GM21619 (cell line): ENCODE measurements at regions not wholly inside any gene's neighbourhood (a gene's known extent, or its start where the extent isn't known, plus 50 kb on each side); places are given as distances from the start of the nearest gene placed in this dataset.
"Not testable (repeated sequence)": the region's sequence is repeated elsewhere in the genome, so short reads cannot be mapped to it uniquely, and the experiment has no call there.

Source experiments
- ATAC-seq: cut with Tn5 transposase; IDR thresholded peaks from one replicate; pipeline ENCODE4 v1.9.1; 2021; ENCODE audit not compliant: unreplicated experiment

DNA sequence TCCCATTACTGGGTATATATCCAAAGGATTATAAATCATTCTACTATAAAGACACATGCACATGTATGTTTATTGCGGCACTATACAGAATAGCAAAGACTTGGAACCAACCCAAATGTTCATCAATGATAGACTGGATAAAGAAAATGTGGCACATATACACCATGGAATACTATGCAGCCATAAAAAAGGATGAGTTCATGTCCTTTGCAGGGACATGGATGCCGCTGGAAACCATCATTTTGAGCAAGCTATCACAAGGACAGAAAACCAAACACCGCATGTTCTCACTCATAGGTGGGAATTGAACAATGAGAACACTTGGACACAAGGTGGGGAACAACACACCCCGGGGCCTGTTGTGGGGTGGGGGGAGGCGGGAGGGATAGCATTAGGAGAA lies 57.0 kb upstream of the NEUROD1 start:
- not testable (repeated sequence) for ATAC-seq

DNA sequence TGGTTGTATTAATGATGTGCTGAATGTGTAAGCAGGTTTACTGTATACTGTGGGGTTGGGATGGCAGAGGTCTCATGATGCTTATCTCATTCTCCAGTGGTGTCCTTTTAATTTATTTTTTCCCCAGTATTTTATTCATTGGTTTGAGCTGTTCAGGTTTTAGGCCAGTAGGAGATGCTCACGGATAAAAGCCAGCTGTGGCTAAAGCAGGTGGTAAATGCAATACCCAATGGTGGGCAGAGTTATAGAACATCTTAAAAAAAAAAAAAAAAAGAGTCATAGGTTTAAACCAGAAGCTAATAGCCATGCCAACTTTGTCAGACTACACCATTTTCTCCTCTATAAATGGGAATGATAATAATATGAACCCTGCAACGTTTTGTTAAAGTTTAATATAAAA lies 57.8 kb upstream of the NEUROD1 start:
- peak; percentile 53 for ATAC-seq

DNA sequence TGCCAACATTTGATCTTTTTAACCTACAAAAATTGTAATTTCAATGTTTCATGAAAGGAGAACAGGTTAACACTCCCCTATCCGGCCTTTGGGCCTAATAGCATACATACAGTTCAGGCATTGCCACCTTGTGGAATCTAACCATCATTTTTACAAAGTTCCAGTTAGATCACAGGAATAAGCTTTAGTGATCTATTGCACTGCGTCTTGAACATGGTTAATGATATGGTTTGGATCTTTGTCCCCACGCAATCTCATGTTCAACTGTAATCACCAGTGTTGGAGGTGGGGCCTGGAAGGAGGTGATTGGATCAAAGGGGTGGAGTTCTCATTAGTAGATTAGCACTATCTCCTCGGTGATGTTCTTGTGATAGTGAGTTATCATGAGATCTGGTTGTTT lies 58.2 kb upstream of the NEUROD1 start:
- ATAC-seq: no peak

DNA sequence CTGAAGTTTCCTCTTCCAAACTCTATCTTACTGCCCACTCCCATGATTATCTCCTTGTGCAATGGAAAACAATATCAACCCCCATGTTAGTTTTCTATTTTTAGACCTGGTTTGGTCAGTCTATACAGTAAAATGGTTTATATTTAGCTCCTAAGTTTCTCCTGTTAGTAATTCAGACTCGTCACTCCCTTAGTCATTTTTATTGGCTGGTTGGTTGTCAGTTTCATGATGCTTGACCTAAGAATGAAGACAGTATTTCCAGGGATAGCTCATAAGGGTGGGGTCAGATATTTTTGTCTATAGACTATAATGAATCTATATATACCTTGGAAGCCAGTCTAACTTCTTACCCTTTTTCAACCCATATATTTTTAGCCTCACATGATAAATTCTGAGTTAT lies 61.4 kb upstream of the NEUROD1 start:
- ATAC-seq: no peak

DNA sequence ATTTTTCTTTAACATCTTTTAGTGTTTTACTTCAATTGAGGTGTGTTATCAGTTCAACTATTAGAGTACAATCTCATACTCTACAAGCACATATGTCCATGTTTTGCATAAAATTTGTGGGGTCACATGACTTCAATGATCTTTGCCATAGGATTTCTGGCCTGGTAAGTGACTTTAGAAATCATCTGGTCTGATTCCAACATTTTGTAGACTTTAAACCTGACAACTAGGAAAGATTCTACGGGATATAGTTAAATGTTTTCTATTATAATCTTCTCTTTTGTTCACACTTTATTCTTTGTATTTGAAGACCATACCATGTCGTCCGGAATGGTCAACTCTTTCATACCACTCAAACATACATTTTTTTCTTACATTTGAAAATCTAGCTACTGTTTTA lies 62.0 kb upstream of the NEUROD1 start:
- ATAC-seq: no peak

DNA sequence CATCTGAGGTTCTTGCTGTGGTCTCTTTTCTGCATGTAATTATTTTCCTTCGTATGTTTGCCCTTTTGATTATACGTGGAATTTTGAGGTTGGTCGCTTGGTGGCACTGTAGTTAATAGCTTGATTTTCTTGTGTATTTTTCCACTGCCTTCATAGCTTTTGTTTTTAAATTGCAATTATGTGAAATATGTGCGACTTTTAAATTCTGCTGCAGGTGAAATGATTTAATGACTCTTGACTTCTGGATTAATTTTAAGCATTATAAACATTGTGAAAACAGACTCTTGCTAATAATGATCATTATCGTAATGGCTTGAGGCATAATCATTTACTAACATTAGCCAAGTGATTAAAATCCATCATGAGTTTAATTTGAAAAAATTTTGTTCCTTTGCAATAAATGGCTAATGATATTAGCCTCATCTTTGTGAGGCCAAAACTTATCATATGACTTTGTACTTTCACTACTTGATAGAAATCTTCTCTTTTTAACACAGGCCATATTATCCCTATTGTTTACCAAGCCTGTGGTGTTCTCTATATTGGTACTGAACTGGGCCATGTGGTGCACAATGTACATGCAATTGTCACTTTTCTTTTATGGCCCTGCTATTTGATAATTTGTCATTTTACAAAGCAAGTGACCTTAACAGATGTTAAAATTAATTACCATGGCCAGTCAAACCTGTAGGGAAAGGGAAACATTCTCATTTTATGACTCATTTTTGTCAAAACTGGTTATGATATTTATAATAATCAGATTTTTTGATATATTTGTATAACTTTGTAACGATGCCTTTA lies 62.8 kb upstream of the NEUROD1 start:
- ATAC-seq: peak; percentile 68

DNA sequence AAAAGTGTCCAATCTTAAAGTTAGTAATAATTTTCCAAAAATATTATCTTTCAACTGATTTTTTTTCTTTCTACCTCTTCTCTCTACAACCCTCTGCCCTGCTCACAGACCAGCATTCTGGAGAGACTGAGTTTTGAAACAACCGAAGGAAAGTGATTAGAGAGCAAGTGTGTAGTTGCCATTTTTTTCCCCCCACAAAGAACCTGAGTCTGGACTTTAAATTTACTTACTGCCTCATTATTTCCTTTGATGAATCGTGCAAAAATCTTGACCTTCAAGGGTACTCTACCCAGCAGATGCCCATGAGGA lies 63.4 kb upstream of the NEUROD1 start:
- no peak for ATAC-seq

DNA sequence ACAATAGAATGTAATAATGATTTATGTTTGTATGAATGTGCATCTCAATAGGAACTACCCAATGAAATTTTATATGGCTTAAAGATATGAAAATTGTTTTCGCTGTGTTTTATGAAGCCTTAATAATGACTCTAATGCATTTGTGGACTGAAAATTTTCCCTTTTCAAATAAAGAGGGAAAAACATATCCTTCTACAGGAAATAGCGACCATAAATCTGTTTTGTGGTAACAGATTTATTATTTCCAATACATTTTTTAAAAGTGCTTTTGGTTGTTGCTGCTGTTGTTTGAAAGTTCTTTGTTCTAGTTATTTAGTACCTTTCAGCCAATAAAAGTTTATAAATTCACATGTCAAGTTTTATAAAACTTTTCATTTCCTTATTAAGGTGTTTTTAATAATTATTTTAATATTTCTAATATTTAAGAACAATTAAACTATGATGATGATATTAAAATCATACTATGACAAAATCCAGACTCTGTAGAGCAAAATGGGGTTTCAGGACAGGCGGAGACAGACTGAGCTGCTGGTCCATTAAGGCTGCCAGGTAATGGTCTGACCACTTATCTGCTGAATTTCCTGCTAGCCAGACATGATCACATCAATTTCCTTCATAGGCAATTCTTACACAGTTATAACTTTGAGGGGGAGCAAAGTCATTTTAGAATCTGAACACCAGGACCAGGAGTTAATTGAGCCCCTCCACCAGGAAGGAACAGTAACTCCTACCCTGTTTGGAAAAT lies 65.7 kb upstream of the NEUROD1 start:
- ATAC-seq: no peak

DNA sequence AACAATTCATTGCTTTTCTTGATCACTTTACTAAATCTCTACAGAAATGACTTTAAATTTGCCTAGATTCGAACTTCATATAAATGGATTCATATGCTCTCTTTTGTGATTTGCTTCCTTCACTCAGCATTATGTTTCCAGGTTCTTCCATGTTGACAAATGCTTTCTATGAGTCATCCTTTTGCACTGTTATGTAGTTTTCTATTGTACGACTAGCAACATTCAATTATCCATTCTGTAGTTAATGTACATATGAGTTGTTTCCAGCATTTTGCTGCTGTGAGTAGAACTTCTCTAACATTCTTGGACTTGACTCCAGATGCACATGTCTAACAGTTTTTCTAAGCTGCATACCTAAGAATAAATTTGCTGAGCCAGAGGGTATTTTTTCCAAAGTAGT lies 66.5 kb upstream of the NEUROD1 start:
- no peak for ATAC-seq

DNA sequence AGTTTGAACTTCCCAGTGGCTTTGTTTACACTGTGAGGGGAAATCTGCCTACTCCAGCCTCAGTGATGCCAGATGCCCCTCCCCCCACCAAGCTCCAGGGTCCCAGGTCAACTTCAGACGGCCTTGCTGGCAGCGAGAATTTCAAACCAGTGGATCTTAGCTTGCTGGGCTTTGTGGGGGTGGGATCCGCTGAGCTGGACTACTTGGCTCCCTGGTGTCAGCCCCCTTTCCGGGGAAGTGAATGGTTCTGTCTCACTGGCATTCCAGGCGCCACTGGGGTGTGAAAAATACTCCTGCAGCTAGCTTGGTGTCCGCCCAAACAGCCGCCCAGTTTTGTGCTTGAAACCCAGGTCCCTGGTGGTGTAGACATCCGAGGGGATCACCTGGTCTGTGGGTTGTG lies 70.0 kb upstream of the NEUROD1 start:
- ATAC-seq: no peak

DNA sequence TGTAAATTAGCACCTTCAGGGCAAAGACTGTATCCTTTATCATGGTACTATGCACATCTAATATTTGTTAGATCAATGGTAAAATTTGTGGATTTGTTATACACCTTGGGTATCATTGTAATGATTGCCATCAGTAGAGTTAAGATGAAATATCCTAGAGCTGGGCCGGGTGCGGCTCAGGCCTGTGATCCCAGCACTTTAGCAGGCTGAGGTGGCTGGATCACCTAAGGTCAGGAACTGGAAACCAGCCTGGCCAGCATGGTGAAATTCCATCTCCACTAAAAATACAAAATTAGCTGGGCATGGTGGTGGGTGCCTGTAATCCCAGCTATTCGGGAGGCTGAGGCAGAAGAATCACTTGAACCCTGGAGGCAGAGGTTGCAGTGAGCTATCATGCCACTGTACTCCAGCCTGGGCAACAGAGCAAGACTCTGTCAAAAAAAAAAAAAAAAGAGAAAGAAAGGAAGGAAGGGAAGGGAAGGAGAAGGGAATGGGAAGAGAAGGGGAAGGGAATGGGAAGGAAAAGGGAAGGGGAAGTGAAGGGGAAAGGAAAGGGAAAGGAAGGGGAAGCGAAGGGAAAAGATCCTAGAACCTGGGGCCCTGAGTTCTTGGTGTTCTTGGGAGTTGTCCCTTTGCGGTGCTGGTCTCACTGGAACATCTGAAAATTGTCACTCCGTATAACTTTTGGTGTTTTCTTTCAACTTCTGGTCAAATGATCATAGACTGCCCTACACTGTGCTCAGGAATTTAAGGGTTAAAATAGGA lies 71.1 kb upstream of the NEUROD1 start:
- no peak for ATAC-seq

DNA sequence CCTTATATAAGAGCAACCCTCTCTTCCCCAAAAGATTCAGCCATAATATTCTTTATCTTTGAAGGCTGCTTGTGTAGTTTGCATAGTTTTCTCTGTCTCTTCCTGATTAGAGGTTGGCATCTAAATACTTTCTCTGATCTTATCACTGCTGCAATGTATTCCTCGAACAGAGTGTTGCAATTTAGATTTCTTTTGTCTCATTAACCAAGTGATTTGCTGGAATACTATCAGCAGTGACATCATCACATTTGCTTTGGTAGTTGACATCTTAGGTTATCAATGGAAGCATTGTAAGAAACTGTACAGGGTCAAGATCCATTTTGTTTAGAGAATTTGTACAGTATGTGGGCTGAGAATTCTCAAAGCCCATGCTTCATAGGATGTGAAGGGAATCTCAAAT lies 72.0 kb upstream of the NEUROD1 start:
- ATAC-seq: no peak

DNA sequence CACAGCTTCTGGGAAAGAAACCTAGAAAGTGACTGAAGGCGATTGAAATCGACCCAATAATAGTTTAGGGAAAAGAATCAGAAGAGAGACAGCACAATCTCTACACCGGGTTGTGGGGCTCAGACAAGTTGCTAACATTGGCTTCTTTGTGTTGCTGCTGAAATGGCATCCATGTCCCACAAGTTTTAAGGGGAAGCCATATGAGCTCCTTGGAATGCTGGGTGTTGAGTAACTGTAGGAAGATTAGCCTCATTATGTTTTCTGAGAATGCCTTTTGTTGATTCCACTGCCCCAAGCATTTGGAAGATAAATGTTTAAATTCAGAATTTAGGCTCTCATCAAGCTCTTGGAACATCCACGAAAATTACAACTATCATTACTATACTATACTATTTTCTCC lies 73.4 kb upstream of the NEUROD1 start:
- ATAC-seq: no peak

DNA sequence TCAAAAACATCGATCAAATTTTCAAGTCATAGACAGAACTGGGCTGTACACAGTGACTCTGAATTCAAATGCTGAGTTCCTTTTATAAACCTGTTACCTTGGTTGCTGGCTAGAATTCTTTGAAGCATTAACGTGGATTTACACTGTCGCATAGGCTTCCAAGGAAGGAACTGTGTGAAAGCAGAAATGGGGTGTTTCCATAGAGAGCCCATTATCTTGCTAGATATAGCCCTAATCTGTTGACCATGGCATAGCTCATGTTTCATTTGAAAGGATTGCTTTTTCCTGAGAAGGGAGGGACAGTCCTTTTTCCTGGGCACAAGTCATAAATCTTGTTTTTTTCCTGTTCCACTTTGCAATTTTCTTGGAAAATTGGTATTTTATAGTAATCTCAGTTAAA lies 73.8 kb upstream of the NEUROD1 start:
- ATAC-seq: no peak

DNA sequence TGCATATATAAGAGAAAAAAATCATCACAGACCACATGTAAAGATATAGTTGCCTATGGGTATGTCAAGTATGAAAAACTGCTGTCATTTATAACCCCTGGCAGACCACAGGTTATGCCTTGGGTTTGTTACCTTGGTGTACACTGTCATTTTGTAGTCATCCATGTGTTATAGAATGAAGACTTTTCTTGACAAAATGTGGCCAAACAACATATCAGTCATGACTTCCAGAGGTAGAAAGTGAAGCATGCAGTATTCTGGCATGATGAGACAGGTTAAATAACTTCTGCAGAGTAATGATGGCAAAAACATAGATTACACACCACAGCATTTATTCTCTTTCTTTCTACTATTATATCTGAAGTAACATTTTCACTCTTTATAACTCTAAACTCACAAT lies 74.9 kb upstream of the NEUROD1 start:
- ATAC-seq: no peak

DNA sequence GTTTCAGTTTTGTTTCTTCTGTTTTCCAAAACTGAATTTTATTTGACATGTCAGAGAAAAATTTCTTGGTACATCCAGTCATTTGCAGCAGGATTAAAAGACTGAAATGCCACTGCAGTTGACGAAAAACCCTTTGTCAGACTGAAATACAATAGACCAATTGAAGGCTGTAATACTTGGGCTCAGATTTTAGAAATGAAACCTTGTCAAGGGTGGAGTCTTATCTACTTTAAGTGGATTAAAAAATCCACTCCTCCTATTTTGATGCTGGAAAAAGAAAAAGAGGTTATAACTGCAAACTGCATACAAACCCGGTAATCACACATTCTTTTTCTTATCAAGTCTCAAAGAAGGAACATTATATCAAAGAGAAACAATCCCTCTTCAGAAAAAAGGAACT lies 80.2 kb upstream of the NEUROD1 start:
- ATAC-seq: no peak

DNA sequence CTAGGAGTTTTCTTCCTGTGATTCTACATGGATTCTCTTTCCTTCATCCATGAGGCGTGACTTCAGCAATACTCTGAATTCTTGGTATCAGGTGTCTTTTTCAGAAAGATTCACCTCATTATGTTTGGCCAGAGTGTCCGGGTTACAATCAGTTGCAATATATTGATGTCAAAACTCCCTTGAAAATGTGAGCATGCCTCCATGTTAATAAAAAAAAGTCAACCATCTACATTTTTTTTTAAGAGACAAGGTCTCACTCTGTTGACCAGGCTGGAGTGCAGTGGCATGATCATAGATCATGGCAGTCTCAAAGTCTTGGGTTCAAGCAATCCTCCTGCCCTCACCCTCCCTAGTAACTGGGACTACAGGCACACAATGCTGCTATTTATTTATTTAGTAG lies 80.9 kb upstream of the NEUROD1 start:
- no peak for ATAC-seq

DNA sequence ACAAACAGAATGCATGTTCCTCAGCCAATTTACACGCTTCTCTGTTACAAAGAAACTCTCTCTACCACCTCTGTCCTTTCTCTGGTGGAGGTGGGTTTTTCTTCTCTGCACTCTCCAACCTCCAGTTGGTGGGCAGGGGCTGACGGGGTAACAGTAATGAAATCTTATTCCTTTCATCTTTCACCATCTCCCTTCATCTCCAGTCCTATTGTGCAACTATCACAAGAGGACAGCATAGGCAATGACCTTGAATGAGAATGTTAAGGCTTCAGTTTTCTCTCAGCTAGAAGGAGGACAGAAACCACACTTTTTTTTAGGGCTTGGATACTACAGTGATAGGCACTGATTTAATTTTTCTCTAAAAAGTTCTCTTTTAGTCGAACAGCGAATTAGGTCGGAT lies 81.7 kb upstream of the NEUROD1 start:
- no peak for ATAC-seq

DNA sequence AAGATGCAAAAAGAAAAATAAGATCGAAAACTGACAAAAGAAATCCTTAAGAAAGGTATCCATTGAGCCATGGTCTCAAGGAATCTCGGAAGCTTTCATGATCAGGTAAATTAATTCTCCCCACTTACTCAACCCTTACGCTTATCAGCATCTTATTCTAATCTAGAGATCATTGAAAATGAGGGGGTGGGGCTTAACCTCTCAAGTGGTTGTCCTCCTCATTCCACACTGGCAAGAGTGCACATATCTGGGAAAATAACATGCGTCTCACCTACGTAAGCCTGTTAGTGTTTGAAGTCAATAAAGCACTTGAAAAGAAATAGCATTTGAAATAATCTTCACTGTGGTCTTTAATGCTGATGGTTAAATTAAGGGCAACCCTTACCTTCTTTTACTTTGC lies 82.5 kb upstream of the NEUROD1 start:
- ATAC-seq: no peak

DNA sequence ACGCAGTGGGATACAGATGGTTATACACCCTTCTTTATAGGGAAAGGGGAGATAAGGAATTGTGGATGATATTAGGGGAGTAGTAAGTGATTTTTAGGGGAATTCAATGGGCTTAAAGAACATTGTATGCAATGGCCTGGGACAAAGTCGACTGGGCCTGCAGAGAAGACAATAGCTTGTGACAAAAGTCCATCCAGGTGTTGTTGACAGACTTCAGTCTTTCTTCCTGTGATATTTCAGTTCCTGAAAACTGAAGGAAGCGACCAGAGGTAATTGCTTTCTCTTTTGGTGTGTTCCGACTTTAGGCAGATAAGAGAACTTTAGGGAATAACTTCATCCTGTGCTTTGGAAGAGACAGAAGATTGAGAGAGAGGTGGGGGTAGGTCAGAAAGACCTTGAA lies 83.1 kb upstream of the NEUROD1 start:
- no peak for ATAC-seq

DNA sequence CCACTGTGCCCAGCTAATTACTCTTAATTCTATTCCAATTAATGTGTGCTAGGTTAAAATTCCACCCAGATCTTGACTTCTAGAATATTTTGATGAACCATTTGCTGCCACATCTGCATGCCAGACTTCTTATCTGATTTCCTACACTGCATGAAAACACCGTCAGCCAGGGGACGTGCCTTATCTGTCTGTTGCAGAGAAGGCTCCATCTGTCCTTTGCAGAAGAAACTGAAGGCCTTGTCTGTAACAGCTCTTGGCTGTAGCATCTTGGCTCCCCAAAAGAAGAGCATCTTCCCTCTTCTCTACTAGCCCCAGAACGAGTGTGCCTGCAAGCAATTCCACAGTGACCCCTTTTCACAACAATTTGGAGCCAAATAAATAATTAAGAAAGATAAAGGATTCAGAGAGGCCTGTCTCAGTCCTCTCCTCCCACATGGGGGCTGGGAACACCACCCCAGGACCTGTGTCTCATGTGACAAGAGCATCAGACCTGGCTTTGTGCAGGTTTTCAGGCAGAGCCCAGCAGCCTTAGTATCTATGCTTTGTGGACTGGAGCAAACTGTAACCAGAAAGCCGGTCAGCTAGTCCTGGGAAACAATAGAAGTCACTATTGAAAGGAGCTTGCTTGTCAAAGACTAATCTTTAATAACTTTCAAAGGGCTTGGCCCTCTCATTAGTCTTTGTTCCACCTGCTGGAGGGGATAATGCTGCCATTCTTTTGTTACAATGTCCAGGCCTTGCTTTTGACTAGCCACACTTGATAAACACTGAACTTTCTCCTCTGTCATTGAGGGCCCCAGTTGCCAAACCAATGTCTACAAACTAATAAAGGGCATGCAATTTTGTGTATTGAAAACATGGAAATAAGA lies 84.0 kb upstream of the NEUROD1 start:
- no peak for ATAC-seq
